SK-N-SH treated with all-trans-retinoic acid at 6 μM for 48 hours (cell line): ENCODE measurements at regions not wholly inside any gene's neighbourhood (a gene's known extent, or its start where the extent isn't known, plus 50 kb on each side); places are given as distances from the start of the nearest gene placed in this dataset.

Source experiments
- ATAC-seq: fragments of 200-7000 bp; cut with Tn5 transposase; 3 replicates; pipeline ENCODE4 v1.9.1; 2020; ENCODE audit warnings: mild to moderate bottlenecking, moderate library complexity
- ARNTL ChIP-seq: fragments of 450-650 bp; formaldehyde crosslinking; IDR thresholded peaks from 2 replicates; pipeline ENCODE4 v1.5.0; 2020; ENCODE audit warnings: low read depth, mild to moderate bottlenecking, moderate library complexity, borderline replicate concordance
- BACH2 ChIP-seq: fragments of 250-450 bp; sonication (Bioruptor Pico); IDR thresholded peaks from 2 replicates; pipeline ENCODE4 v1.9.0; 2021; ENCODE audit warnings: mild to moderate bottlenecking, borderline replicate concordance
- CREB5 ChIP-seq: fragments of 250-450 bp; sonication (Bioruptor Pico); IDR thresholded peaks from 2 replicates; pipeline ENCODE4 v1.5.1; 2020; ENCODE audit warnings: low read depth, mild to moderate bottlenecking, moderate library complexity
- CSDC2 ChIP-seq: fragments of 250-450 bp; sonication (Bioruptor Pico); IDR thresholded peaks from 2 replicates; pipeline ENCODE4 v1.5.0; 2020; ENCODE audit warnings: mild to moderate bottlenecking, moderate library complexity
- ESRRG ChIP-seq: fragments of 250-450 bp; sonication (Bioruptor Pico); IDR thresholded peaks from 2 replicates; pipeline ENCODE4 v1.6.1; 2021; ENCODE audit warnings: mild to moderate bottlenecking
- GLIS3 ChIP-seq: fragments of 250-450 bp; sonication (Bioruptor Pico); IDR thresholded peaks from 2 replicates; pipeline ENCODE4 v1.5.0; 2020; ENCODE audit warnings: mild to moderate bottlenecking, moderate library complexity
- ISL1 ChIP-seq: fragments of 250-450 bp; sonication (Bioruptor Pico); IDR thresholded peaks from 2 replicates; pipeline ENCODE4 v2.1.2; 2022; ENCODE audit warnings: mild to moderate bottlenecking, moderate library complexity
- OSR1 ChIP-seq: fragments of 250-450 bp; sonication (Bioruptor Pico); IDR thresholded peaks from 2 replicates; pipeline ENCODE4 v1.8.0; 2022; ENCODE audit warnings: moderate library complexity, mild to moderate bottlenecking, inconsistent platforms
- PPARA ChIP-seq: fragments of 250-450 bp; sonication (Bioruptor Pico); IDR thresholded peaks from 2 replicates; pipeline ENCODE4 v1.5.0; 2020; ENCODE audit warnings: mild to moderate bottlenecking, borderline replicate concordance
- SNAI2 ChIP-seq: fragments of 250-450 bp; sonication (Bioruptor Pico); IDR thresholded peaks from 2 replicates; pipeline ENCODE4 v1.5.0; 2020; ENCODE audit warnings: mild to moderate bottlenecking, moderate library complexity
- TCF4 ChIP-seq: fragments of 250-450 bp; sonication (Bioruptor Pico); IDR thresholded peaks from 2 replicates; pipeline ENCODE4 v1.8.0; 2021; ENCODE audit warnings: mild to moderate bottlenecking, moderate library complexity, borderline replicate concordance
- TOX ChIP-seq: fragments of 250-450 bp; sonication (Bioruptor Pico); IDR thresholded peaks from 2 replicates; pipeline ENCODE4 v1.8.0; 2021; ENCODE audit warnings: mild to moderate bottlenecking, moderate library complexity, borderline replicate concordance
- TSHZ2 ChIP-seq: fragments of 250-450 bp; sonication (Bioruptor Pico); IDR thresholded peaks from 2 replicates; pipeline ENCODE4 v1.5.0; 2020; ENCODE audit warnings: mild to moderate bottlenecking, moderate library complexity
- ZC3H10 ChIP-seq: fragments of 250-450 bp; sonication (Bioruptor Pico); IDR thresholded peaks from 2 replicates; pipeline ENCODE4 v1.5.1; 2021; ENCODE audit warnings: mild to moderate bottlenecking, moderate library complexity
- ZFP3 ChIP-seq: fragments of 250-450 bp; sonication (Bioruptor Pico); IDR thresholded peaks from 2 replicates; pipeline ENCODE4 v1.5.0; 2020; ENCODE audit warnings: mild to moderate bottlenecking, moderate library complexity
- ZFP30 ChIP-seq: fragments of 450-650 bp; formaldehyde crosslinking; IDR thresholded peaks from 2 replicates; pipeline ENCODE4 v1.5.0; 2022; ENCODE audit warnings: mild to moderate bottlenecking, moderate library complexity
- ZNF70 ChIP-seq: fragments of 450-650 bp; formaldehyde crosslinking; IDR thresholded peaks from 2 replicates; pipeline ENCODE4 v1.5.0; 2020; ENCODE audit warnings: mild to moderate bottlenecking, moderate library complexity
- ZNF8 ChIP-seq: fragments of 450-650 bp; formaldehyde crosslinking; IDR thresholded peaks from 2 replicates; pipeline ENCODE4 v1.5.0; 2020; ENCODE audit warnings: mild to moderate bottlenecking, moderate library complexity
- TF ChIP-seq, protein P1 (sequence below): fragments of 250-450 bp; sonication (Bioruptor Pico); IDR thresholded peaks from 2 replicates; pipeline ENCODE4 v1.8.0; 2020; ENCODE audit warnings: mild to moderate bottlenecking, moderate library complexity, borderline replicate concordance
- TF ChIP-seq, protein P2 (sequence below): fragments of 250-450 bp; sonication (Bioruptor Pico); IDR thresholded peaks from 2 replicates; pipeline ENCODE4 v1.8.0; 2021; ENCODE audit warnings: low read depth, mild to moderate bottlenecking, moderate library complexity, borderline replicate concordance
- TF ChIP-seq, protein P3 (sequence below): fragments of 250-450 bp; sonication (Bioruptor Pico); IDR thresholded peaks from 2 replicates; pipeline ENCODE4 v1.5.1; 2021; ENCODE audit warnings: mild to moderate bottlenecking, moderate library complexity

- TF ChIP-seq ZFP3 (CRISPR knock-in tag) (no peak), ESRRG (CRISPR knock-in tag) (no peak)
- no peak for ATAC-seq
These were observed 234.3 kb downstream of the SQOR start for GRCh38 chr15:45869034-45869668.

GRCh38 chr15:45871121-45871855 is 236.5 kb downstream of the SQOR start:
- TF ChIP-seq ZFP30 (CRISPR knock-in tag) (no peak), ZFP3 (CRISPR knock-in tag) (no peak), SNAI2 (CRISPR knock-in tag) (no peak), TSHZ2 (CRISPR knock-in tag) (no peak), ARNTL (no peak), ZC3H10 (CRISPR knock-in tag) (no peak), ISL1 (no peak), ESRRG (CRISPR knock-in tag) (no peak), GLIS3 (CRISPR knock-in tag) (no peak), TOX (CRISPR knock-in tag) (no peak), BACH2 (CRISPR knock-in tag) (no peak), CSDC2 (CRISPR knock-in tag) (no peak), PPARA (CRISPR knock-in tag) (no peak), CREB5 (CRISPR knock-in tag) (no peak), ZNF70 (CRISPR knock-in tag) (no peak)
- TF ChIP-seq, protein P1, sequence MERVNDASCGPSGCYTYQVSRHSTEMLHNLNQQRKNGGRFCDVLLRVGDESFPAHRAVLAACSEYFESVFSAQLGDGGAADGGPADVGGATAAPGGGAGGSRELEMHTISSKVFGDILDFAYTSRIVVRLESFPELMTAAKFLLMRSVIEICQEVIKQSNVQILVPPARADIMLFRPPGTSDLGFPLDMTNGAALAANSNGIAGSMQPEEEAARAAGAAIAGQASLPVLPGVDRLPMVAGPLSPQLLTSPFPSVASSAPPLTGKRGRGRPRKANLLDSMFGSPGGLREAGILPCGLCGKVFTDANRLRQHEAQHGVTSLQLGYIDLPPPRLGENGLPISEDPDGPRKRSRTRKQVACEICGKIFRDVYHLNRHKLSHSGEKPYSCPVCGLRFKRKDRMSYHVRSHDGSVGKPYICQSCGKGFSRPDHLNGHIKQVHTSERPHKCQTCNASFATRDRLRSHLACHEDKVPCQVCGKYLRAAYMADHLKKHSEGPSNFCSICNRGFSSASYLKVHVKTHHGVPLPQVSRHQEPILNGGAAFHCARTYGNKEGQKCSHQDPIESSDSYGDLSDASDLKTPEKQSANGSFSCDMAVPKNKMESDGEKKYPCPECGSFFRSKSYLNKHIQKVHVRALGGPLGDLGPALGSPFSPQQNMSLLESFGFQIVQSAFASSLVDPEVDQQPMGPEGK (CRISPR knock-in tag): no peak
- TF ChIP-seq, protein P2, sequence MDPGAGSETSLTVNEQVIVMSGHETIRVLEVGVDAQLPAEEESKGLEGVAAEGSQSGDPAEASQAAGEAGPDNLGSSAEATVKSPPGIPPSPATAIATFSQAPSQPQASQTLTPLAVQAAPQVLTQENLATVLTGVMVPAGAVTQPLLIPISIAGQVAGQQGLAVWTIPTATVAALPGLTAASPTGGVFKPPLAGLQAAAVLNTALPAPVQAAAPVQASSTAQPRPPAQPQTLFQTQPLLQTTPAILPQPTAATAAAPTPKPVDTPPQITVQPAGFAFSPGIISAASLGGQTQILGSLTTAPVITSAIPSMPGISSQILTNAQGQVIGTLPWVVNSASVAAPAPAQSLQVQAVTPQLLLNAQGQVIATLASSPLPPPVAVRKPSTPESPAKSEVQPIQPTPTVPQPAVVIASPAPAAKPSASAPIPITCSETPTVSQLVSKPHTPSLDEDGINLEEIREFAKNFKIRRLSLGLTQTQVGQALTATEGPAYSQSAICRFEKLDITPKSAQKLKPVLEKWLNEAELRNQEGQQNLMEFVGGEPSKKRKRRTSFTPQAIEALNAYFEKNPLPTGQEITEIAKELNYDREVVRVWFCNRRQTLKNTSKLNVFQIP (CRISPR knock-in tag): no peak
- TF ChIP-seq, protein P3, sequence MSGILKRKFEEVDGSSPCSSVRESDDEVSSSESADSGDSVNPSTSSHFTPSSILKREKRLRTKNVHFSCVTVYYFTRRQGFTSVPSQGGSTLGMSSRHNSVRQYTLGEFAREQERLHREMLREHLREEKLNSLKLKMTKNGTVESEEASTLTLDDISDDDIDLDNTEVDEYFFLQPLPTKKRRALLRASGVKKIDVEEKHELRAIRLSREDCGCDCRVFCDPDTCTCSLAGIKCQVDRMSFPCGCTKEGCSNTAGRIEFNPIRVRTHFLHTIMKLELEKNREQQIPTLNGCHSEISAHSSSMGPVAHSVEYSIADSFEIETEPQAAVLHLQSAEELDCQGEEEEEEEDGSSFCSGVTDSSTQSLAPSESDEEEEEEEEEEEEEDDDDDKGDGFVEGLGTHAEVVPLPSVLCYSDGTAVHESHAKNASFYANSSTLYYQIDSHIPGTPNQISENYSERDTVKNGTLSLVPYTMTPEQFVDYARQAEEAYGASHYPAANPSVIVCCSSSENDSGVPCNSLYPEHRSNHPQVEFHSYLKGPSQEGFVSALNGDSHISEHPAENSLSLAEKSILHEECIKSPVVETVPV (CRISPR knock-in tag): no peak
- TF ChIP-seq, all 23 proteins: peak for 0
- ATAC-seq: no peak

DNA sequence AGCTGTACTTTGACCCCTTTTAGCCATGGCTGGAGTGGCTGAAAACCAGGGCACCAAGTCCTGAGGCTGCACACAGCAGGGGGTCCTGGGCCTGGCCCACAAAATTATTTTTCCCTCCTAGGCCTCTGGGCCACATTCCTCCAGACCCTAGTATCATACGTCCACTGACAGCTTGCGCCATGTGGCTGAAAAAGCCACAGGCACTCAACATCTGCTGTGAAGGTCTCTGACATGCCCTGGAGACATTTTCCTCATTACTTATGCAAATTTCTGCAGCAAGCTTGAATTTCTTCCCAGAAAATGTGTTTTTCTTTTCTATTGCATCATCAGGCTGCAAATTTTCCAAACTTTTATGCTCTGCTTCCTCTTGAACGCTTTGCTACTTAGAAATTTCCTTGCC is 239.0 kb downstream of the SQOR start:
- no peak for ATAC-seq
- TF ChIP-seq GLIS3 (CRISPR knock-in tag) (no peak), ZNF8 (CRISPR knock-in tag) (no peak), PPARA (CRISPR knock-in tag) (no peak), TCF4 (no peak), ZC3H10 (CRISPR knock-in tag) (no peak), TSHZ2 (CRISPR knock-in tag) (no peak), TOX (CRISPR knock-in tag) (no peak), ESRRG (CRISPR knock-in tag) (no peak), ZFP30 (CRISPR knock-in tag) (no peak), ISL1 (no peak), ARNTL (no peak), CSDC2 (CRISPR knock-in tag) (no peak), OSR1 (CRISPR knock-in tag) (no peak)
- TF ChIP-seq, protein P1 (CRISPR knock-in tag): no peak
